GM21825 (cell line): ENCODE measurements at regions not wholly inside any gene's neighbourhood (a gene's known extent, or its start where the extent isn't known, plus 50 kb on each side); places are given as distances from the start of the nearest gene placed in this dataset.

ENCODE experiments used
- ATAC-seq: cut with Tn5 transposase; IDR thresholded peaks from one replicate; pipeline ENCODE4 v1.9.1; 2021; ENCODE audit warnings: mild to moderate bottlenecking, moderate library complexity; ENCODE audit not compliant: unreplicated experiment

GRCh38 chr16:55041540-55042234 lies 111.0 kb downstream of the IRX5 start:
- no peak for ATAC-seq

- no peak for ATAC-seq
These were observed 112.1 kb downstream of the IRX5 start for GRCh38 chr16:55042556-55043432.

- ATAC-seq: no peak
These were observed 112.8 kb downstream of the IRX5 start for GRCh38 chr16:55043499-55043898.

- ATAC-seq: no peak
These were observed 113.7 kb downstream of the IRX5 start for GRCh38 chr16:55044201-55044975.

GRCh38 chr16:55045329-55045728 lies 114.7 kb downstream of the IRX5 start:
- no peak for ATAC-seq

GRCh38 chr16:55045756-55046460 lies 115.2 kb downstream of the IRX5 start:
- no peak for ATAC-seq

GRCh38 chr16:55046513-55046912 lies 115.8 kb downstream of the IRX5 start:
- ATAC-seq: no peak

- ATAC-seq: no peak
These were observed 116.3 kb downstream of the IRX5 start for GRCh38 chr16:55046916-55047315.

GRCh38 chr16:55047331-55047730 lies 116.7 kb downstream of the IRX5 start:
- ATAC-seq: no peak

- ATAC-seq: no peak
These were observed 117.3 kb downstream of the IRX5 start for GRCh38 chr16:55047903-55048497.

- no peak for ATAC-seq
These were observed 118.1 kb downstream of the IRX5 start for GRCh38 chr16:55048745-55049144.

GRCh38 chr16:55051571-55052347 lies 121.1 kb downstream of the IRX5 start:
- no peak for ATAC-seq

GRCh38 chr16:55052348-55052734 lies 121.7 kb downstream of the IRX5 start:
- ATAC-seq: no peak

- no peak for ATAC-seq
These were observed 122.2 kb downstream of the IRX5 start for GRCh38 chr16:55052741-55053415.

GRCh38 chr16:55055262-55055661 lies 124.6 kb downstream of the IRX5 start:
- no peak for ATAC-seq

GRCh38 chr16:55056585-55057401 lies 126.1 kb downstream of the IRX5 start:
- no peak for ATAC-seq

GRCh38 chr16:55057866-55058265 lies 127.2 kb downstream of the IRX5 start:
- no peak for ATAC-seq

- no peak for ATAC-seq
These were observed 127.9 kb downstream of the IRX5 start for GRCh38 chr16:55058576-55058975.
